ENCODE measurements at regions not wholly inside any gene's neighbourhood (a gene's known extent, or its start where the extent isn't known, plus 50 kb on each side); places are given as distances from the start of the nearest gene placed in this dataset.
"Not testable (repeated sequence)": the region's sequence is repeated elsewhere in the genome, so short reads cannot be mapped to it uniquely, and the experiment has no call there.

DNA sequence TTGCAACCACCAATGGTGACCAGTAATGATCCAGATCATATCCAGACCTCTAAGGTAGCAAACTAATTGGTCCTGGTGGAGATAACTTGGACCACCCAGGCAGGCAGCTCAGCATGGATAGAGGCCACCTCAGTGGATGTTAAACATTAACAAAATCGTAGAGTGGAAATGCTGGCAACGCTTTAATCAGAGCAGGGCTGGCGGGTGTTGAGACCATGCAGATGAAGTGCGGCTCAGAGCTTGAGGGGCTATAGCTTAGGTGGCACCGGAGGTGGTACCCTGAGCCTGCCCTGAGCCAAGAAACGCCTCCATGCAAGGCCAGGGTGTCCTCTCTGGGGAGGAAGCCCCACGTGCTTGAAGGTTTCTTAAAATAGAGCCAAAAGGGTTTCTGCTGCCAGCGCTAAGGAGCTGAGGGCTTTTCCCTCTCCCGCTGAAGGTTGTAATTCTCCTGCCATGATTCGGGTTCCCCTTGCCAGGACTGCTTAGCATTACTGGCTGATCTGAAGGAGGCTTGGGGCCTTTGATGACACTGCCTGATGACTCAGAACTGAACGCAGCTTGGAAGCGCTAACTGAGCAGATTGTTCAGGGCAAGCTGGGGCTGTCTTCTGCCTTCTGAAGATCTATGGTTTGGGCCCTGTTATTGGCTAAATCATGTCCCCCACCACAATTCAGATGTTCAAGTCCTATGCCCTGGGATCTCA, 177.8 kb upstream of the ATP6AP2 start:
- peak overlapping the region; percentile 62 for H3K27ac Mint-ChIP-seq
- no peaks in the 10 kb centered on the region for H3K27me3 Mint-ChIP-seq
- peaks cover 2% of the 10 kb centered on the region for H3K9me3 Mint-ChIP-seq
- H3K4me1 Mint-ChIP-seq (ENCODE audit: low read depth), result peaks cover 18% of the 10 kb centered on the region
- intact Hi-C loops (cut with micrococcal nuclease), result loop anchor here (10.0 kb wide), 1 partner anchor 62 kb away; no protein-coding TSS in a partner anchor
- no peak overlapping the region for H3K4me3 Mint-ChIP-seq
- H3K36me3 Mint-ChIP-seq (ENCODE audit: low read depth), result no peaks in the 10 kb centered on the region

DNA sequence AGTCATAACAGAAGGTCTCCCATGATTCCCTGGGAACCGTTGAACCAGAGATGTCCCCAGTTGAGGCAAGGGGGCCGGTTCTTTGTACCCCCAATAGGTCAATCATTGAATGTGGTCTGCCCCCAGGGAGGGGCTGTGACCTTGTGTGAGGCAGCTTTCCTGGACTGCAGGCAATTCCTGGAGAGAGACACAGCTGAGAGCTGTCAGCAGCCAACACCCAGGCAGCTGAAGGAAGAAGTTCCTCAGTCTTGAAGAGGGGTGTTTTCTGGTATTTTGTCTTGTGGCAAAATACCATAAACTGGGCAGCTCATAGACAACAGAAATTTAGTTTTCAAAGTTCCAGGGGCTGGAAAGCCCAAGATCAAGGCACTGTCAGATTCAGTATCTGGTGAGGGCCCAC, 185.7 kb upstream of the ATP6AP2 start:
- H3K27me3 Mint-ChIP-seq, result no peaks in the 10 kb centered on the region
- peaks cover 7% of the 10 kb centered on the region for H3K9me3 Mint-ChIP-seq
- intact Hi-C loops (cut with micrococcal nuclease), result no loop called here
- no peaks in the 10 kb centered on the region for H3K4me1 Mint-ChIP-seq (ENCODE audit: low read depth)
- no peaks in the 10 kb centered on the region for H3K36me3 Mint-ChIP-seq (ENCODE audit: low read depth)
- no peak overlapping the region for H3K4me3 Mint-ChIP-seq
- H3K27ac Mint-ChIP-seq, result no peak overlapping the region

DNA sequence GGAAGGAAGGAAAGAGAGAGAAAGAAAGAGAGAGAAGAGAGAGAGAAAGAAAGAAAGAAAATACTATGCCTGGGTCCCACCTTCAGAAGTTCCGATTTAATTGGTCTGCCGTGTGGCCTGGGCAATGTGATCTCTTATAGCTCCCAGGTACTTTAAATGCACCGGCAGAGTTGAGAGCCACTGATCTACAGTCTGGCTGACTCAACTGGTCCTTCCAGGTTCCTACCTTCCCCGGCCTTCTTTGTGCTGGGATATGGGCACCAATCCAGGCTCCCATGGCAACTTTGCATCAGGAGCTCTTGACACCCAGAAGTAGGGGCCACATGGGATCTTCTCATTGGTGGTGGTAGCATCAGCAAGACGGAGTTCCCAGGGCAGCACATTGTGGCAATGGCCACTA, 186.5 kb upstream of the ATP6AP2 start:
- H3K27ac Mint-ChIP-seq, result no peak overlapping the region
- H3K27me3 Mint-ChIP-seq, result no peaks in the 10 kb centered on the region
- no peaks in the 10 kb centered on the region for H3K36me3 Mint-ChIP-seq (ENCODE audit: low read depth)
- H3K4me1 Mint-ChIP-seq (ENCODE audit: low read depth), result no peaks in the 10 kb centered on the region
- intact Hi-C loops (cut with micrococcal nuclease), result no loop called here
- H3K4me3 Mint-ChIP-seq, result no peak overlapping the region
- H3K9me3 Mint-ChIP-seq, result peaks cover 7% of the 10 kb centered on the region

DNA sequence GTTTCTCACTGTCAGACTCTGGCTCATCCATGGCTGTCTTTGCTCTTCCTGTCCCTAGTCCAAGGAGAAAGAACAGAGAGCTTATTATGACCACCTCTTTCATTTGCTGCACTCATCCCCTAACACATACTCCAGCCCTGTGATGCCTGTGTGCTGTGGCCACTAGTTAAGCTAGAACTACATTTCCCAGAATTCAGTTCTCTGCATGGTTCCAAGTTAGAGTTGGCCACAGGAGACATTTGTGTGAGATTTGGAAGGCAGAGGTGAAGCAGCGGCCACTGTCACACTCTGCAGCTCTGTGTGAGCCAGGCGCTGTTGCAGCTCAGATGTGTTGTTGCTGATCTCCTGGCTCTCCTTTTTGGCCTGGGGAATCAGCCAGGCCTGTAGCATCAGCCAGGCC, 188.2 kb upstream of the ATP6AP2 start:
- Mint-ChIP-seq H3K27ac (no peak overlapping the region), H3K4me3 (no peak overlapping the region), H3K27me3 (no peaks in the 10 kb centered on the region), H3K4me1 (ENCODE audit: low read depth) (peaks cover under 1% of the 10 kb centered on the region), H3K36me3 (ENCODE audit: low read depth) (no peaks in the 10 kb centered on the region), H3K9me3 (peaks cover 7% of the 10 kb centered on the region)
- intact Hi-C loops (cut with micrococcal nuclease), result no loop called here

DNA sequence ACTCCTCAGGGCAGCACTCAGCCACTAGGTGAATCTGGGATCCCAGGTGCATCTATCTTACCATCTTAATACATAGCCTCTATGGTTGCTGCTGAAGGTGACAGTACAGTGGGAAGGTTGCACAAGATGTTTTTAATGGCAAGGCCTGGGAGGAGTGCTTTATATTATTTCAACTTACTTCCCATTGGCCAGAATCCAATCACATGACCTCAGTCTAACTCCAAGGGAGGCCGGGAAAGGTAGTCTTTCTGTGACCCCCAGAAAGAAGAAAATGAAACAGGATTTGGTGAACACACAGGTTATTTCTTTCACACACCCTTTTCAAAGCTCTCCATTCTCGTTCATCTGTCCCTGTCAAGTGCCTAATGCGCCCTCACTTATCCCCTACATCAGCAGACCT, 189.1 kb upstream of the ATP6AP2 start:
- Mint-ChIP-seq H3K27ac (no peak overlapping the region), H3K9me3 (peaks cover under 1% of the 10 kb centered on the region), H3K36me3 (ENCODE audit: low read depth) (no peaks in the 10 kb centered on the region), H3K4me1 (ENCODE audit: low read depth) (peaks cover 8% of the 10 kb centered on the region), H3K27me3 (no peaks in the 10 kb centered on the region), H3K4me3 (no peak overlapping the region)
- intact Hi-C loops (cut with micrococcal nuclease), result no loop called here

DNA sequence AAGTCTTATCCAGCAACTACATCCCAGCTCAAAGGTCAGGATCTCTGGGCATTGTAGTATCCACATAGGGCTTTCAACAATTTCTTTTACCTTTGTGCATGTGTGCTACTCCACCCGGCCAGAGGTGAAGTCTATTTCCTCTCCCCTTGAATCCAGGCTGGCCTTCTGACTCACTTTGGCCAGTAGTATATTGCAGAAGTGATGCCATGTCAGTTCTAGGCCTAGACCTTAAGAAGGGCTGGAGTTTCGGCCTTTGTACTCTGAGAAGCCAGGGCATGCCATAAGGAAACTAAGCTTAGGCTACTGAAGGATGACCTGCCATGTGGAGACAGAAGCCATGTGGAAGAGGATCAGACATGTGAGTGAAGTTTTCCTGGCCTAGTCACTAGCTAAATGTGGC, 191.2 kb upstream of the ATP6AP2 start:
- H3K9me3 Mint-ChIP-seq, result no peaks in the 10 kb centered on the region
- H3K4me1 Mint-ChIP-seq (ENCODE audit: low read depth), result peaks cover 21% of the 10 kb centered on the region
- intact Hi-C loops (cut with micrococcal nuclease), result no loop called here
- no peak overlapping the region for H3K27ac Mint-ChIP-seq
- H3K36me3 Mint-ChIP-seq (ENCODE audit: low read depth), result no peaks in the 10 kb centered on the region
- H3K27me3 Mint-ChIP-seq, result no peaks in the 10 kb centered on the region
- no peak overlapping the region for H3K4me3 Mint-ChIP-seq

DNA sequence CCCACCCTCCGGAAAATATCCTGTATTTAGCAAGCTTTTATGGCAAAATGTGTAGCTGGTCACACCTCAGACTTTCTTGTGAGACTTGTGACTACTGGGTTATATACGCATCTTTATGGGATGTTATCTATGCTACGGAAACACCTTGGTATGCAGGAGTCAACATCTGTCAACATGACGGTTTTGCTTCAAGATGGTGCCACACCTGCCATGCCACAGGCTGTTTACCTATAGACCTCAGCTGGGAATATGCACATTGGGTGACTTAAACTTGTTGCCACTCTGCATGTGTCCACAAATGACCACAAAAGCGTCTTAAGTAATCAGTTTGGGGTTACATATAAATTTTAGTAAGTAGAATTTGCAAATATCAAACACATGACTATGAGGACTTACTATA, 192.3 kb upstream of the ATP6AP2 start:
- peaks cover 22% of the 10 kb centered on the region for H3K4me1 Mint-ChIP-seq (ENCODE audit: low read depth)
- H3K4me3 Mint-ChIP-seq, result no peak overlapping the region
- no peaks in the 10 kb centered on the region for H3K36me3 Mint-ChIP-seq (ENCODE audit: low read depth)
- no peaks in the 10 kb centered on the region for H3K27me3 Mint-ChIP-seq
- intact Hi-C loops (cut with micrococcal nuclease), result no loop called here
- no peaks in the 10 kb centered on the region for H3K9me3 Mint-ChIP-seq
- H3K27ac Mint-ChIP-seq, result no peak overlapping the region

DNA sequence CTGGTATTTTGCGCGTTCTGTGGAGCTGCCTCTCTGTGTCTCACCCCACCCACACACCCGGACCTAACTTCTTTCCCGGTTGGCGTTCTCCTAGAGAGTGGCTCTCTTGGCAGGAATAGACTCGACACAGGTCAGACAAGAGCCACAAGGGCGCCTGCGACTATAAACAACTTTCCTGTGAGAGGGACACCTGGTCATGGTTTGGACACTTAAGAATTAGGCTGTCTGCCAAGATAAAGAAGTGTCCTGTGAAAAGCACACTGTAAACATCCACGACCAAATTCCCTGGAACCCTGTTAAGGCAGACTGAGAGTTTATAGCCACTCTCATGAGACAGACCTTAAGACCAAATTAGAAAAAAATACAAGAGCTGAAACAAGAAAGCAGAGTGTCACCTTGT, 192.9 kb upstream of the ATP6AP2 start:
- H3K4me3 Mint-ChIP-seq; intact Hi-C loops (cut with micrococcal nuclease); H3K36me3 Mint-ChIP-seq (ENCODE audit: low read depth); H3K9me3 Mint-ChIP-seq; H3K27me3 Mint-ChIP-seq; H3K27ac Mint-ChIP-seq: not testable (repeated sequence)
- peaks cover 22% of the 10 kb centered on the region for H3K4me1 Mint-ChIP-seq (ENCODE audit: low read depth)

DNA sequence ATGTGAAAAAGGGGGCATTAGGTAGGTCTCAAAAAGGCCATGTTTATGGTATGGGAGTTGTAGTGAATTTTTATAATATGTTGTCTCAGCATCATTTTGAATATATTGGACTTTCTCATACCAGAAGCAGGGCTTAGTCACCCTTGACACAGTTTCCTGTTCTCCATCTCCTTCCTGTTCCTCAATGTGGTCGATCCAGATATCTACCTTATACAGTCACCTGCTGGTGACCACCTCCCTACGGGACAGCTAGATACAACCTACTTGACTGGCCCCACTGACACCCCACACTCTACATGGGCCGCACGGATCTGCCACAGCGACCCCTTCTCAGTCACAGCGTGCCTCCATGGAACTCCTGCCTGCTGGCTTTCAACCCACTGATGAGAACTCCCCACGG, 193.5 kb upstream of the ATP6AP2 start:
- intact Hi-C loops (cut with micrococcal nuclease); H3K36me3 Mint-ChIP-seq (ENCODE audit: low read depth); H3K4me3 Mint-ChIP-seq; H3K27me3 Mint-ChIP-seq; H3K27ac Mint-ChIP-seq; H3K9me3 Mint-ChIP-seq: not testable (repeated sequence)
- peaks cover 22% of the 10 kb centered on the region for H3K4me1 Mint-ChIP-seq (ENCODE audit: low read depth)

DNA sequence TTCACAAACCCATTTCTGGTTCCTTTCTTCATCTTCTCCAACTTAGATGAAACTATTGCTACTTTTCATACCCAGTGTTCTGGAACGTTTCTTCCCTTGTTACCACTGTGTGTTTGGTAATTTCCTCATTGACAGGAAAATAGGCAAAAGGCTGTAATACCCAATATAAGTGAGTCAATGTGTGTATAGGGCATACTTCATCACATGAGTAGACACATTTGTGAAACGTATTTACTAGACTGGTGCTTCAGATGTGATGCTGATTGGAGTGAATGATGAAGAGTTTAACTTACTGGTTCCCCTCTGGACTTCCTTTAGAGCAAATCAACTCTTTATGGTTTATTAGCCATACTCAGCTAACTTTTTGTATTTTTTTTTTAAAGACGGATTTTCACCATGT, 195.1 kb upstream of the ATP6AP2 start:
- Mint-ChIP-seq H3K27me3 (no peaks in the 10 kb centered on the region), H3K27ac (peak overlapping the region; percentile 62), H3K4me1 (ENCODE audit: low read depth) (peaks cover 32% of the 10 kb centered on the region), H3K4me3 (no peak overlapping the region), H3K36me3 (ENCODE audit: low read depth) (no peaks in the 10 kb centered on the region), H3K9me3 (no peaks in the 10 kb centered on the region)
- intact Hi-C loops (cut with micrococcal nuclease), result no loop called here

DNA sequence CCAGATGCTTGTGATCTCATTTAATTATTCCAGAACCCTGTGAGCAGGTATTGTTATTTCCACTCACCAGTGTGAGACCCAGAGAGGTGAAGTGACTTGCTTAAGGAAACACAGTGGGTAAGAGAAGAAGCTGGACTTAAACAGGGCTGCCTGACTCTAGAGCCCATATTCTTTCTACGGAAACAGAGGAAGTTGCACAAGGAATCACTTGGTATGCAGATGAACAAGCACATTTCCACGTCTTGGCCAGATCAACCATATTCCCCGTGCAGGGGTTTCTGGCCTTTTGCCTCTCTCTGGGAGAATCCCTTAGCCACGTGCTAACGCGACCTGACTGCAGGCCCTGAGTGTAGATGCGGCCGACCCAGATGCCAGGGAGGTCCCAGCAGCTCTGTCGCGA, 195.5 kb upstream of the ATP6AP2 start:
- Mint-ChIP-seq H3K36me3 (ENCODE audit: low read depth) (no peaks in the 10 kb centered on the region), H3K4me1 (ENCODE audit: low read depth) (peaks cover 34% of the 10 kb centered on the region), H3K27ac (peak overlapping the region; percentile 62), H3K4me3 (no peak overlapping the region), H3K27me3 (no peaks in the 10 kb centered on the region), H3K9me3 (no peaks in the 10 kb centered on the region)
- intact Hi-C loops (cut with micrococcal nuclease), result no loop called here

DNA sequence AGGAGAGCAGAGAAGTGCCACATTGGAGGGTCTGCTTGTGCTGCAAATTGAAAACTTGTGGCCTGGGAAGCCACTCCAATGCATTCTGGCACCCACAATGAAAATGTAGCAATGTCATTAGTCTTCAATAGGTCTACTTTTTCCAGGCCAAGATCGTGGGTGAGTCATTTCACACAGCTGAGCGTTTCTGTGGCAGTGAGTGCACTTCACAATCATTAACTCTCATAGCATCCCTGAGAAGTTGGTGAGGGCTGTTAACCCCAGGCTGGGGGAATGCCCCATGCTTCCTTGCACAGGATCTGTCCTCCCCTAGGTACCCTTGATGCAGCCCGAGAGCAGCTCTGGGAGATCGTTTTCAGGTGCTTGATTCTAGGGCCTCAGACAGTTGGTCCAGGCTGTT, 196.8 kb upstream of the ATP6AP2 start:
- H3K4me1 Mint-ChIP-seq (ENCODE audit: low read depth), result peaks cover 46% of the 10 kb centered on the region
- H3K9me3 Mint-ChIP-seq, result no peaks in the 10 kb centered on the region
- H3K4me3 Mint-ChIP-seq, result no peak overlapping the region
- H3K36me3 Mint-ChIP-seq (ENCODE audit: low read depth), result no peaks in the 10 kb centered on the region
- no peaks in the 10 kb centered on the region for H3K27me3 Mint-ChIP-seq
- no peak overlapping the region for H3K27ac Mint-ChIP-seq
- intact Hi-C loops (cut with micrococcal nuclease), result no loop called here

DNA sequence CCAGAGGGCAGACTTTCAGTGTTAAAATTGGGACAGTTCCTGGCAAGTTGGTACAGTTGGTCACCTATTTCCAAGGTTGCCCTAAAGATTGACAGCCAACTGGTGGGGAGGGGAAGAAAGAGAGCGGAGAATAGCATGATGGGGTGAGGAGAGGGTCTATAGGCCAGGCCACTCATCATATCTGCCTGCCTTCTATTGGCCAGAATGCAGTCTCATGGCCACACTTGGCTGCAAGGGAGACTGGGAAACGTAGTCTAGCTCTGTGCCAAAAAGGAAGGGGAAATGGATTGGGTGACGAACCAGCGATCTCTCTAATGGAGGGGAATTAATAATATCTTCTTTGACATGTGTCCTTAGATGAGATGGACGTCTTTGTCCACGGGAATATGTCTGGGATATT, 197.4 kb upstream of the ATP6AP2 start:
- Mint-ChIP-seq H3K4me1 (ENCODE audit: low read depth) (peaks cover 52% of the 10 kb centered on the region), H3K36me3 (ENCODE audit: low read depth) (no peaks in the 10 kb centered on the region), H3K4me3 (no peak overlapping the region), H3K27me3 (no peaks in the 10 kb centered on the region), H3K9me3 (no peaks in the 10 kb centered on the region), H3K27ac (no peak overlapping the region)
- intact Hi-C loops (cut with micrococcal nuclease), result no loop called here

DNA sequence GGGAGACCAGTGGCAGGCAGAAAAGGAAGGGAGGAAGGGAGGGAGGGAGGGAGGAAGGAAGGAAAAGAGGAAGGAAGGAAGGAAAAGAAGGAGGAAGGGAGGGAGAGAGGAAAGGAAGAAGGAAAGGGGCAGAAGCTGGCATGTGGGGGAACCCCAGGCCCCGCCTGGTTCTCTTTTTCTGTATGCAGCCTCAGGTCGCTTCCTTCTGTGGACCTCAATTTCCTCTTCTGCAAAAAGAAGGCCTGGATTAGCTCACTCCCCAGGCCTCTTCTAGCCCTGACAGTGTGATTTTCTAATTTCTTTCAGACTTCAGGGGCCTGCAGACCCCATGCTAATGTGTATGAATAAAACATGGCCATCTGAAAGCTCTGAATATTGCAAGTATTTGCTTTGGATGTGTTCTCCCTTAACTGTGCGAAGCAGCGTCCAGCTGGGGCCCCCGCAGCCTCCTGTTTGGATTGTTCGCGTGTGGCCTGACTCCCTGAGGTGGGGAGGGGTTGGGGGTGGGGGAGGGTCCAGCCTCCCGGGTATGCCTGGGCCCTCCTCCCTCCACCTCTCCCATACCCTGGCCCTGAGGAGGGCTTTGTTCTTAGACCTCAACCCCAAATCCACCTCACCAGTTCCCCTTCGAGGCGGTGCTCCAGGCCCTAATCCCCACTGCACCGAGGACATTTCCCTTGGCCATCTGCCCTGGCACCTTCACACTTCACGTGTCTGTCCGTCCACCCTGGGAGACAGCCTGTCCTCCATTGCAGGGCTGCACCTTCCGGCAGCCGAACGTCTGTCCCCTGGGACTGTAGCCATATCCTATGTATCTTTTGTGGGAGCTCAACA, 199.9 kb upstream of the ATP6AP2 start:
- Mint-ChIP-seq H3K27me3 (no peaks in the 10 kb centered on the region), H3K36me3 (ENCODE audit: low read depth) (no peaks in the 10 kb centered on the region), H3K27ac (peak overlapping the region; percentile 65), H3K4me1 (ENCODE audit: low read depth) (peaks cover 50% of the 10 kb centered on the region), H3K4me3 (no peak overlapping the region), H3K9me3 (no peaks in the 10 kb centered on the region)
- intact Hi-C loops (cut with micrococcal nuclease), result no loop called here
